Nephron (organoid): ENCODE measurements at regions not wholly inside any gene's neighbourhood (a gene's known extent, or its start where the extent isn't known, plus 50 kb on each side); places are given as distances from the start of the nearest gene placed in this dataset.

ENCODE experiments used
- H3K27ac Mint-ChIP-seq, 3 experiments: 2 replicates each; pipeline ENCODE4 v1.8.0; 2020; ENCODE audit warnings: mixed read lengths in 3 of 3, mild to moderate bottlenecking in 2 of 3, moderate library complexity in 1 of 3
- H3K27me3 Mint-ChIP-seq: 2 replicates; pipeline ENCODE4 v1.8.0; 2021; ENCODE audit warnings: low read depth, mild to moderate bottlenecking, moderate library complexity, mixed read lengths
- H3K36me3 Mint-ChIP-seq: 2 replicates; pipeline ENCODE4 v1.8.0; 2020; ENCODE audit warnings: low read depth, mixed read lengths
- H3K4me1 Mint-ChIP-seq: 2 replicates; pipeline ENCODE4 v1.8.0; 2020; ENCODE audit warnings: mixed read lengths
- H3K4me3 Mint-ChIP-seq, 3 experiments: 2 replicates each; pipeline ENCODE4 v1.8.0; 2020; ENCODE audit warnings: mild to moderate bottlenecking in 3 of 3, mixed read lengths in 3 of 3, moderate library complexity in 2 of 3
- H3K9me3 Mint-ChIP-seq: 2 replicates; pipeline ENCODE4 v1.8.0; 2020; ENCODE audit warnings: mixed read lengths
- TF ChIP-seq, protein P1 (sequence below), 3 experiments: fragments of 200-600 bp; sonication (generic); IDR thresholded peaks; one replicate each; pipeline ENCODE4 v1.5.0; 2021; ENCODE audit warnings: antibody characterized with exemption in 3 of 3; ENCODE audit not compliant: unreplicated experiment in 3 of 3

DNA sequence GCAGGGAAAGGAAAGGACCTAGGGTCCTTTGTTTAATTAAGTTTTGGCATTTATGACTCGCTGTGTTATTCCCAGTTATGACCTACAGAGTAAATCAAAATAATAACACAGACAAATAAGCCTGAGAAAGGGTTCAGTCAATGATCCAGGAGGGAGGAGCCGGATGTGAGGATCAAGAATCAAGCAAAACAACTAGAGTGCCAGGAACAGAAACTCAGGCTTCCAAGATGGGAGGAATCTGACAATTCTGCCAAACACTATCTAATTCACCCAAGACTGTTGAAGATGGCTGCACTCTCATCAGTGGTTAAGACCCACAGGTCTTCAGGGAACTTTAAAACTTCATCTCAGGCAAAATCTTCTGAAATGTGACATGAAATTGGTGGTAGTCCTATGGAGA lies 50.3 kb upstream of the PIP4K2A start:
- Mint-ChIP-seq H3K4me3 (no peak overlapping the region), H3K9me3 (no peaks in the 10 kb centered on the region), H3K27me3 (peaks cover 9% of the 10 kb centered on the region), H3K4me1 (peaks cover 32% of the 10 kb centered on the region), H3K27ac (peak overlapping the region in 1 of 3 experiments; percentile 16), H3K36me3 (no peaks in the 10 kb centered on the region)
- TF ChIP-seq, protein P1, sequence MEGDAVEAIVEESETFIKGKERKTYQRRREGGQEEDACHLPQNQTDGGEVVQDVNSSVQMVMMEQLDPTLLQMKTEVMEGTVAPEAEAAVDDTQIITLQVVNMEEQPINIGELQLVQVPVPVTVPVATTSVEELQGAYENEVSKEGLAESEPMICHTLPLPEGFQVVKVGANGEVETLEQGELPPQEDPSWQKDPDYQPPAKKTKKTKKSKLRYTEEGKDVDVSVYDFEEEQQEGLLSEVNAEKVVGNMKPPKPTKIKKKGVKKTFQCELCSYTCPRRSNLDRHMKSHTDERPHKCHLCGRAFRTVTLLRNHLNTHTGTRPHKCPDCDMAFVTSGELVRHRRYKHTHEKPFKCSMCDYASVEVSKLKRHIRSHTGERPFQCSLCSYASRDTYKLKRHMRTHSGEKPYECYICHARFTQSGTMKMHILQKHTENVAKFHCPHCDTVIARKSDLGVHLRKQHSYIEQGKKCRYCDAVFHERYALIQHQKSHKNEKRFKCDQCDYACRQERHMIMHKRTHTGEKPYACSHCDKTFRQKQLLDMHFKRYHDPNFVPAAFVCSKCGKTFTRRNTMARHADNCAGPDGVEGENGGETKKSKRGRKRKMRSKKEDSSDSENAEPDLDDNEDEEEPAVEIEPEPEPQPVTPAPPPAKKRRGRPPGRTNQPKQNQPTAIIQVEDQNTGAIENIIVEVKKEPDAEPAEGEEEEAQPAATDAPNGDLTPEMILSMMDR (IDR thresholded peaks at IDR 0.05; ENCODE audit: unreplicated experiment in 3 of 3) = no peak
